HCT116 (cell line): ENCODE measurements at regions not wholly inside any gene's neighbourhood (a gene's known extent, or its start where the extent isn't known, plus 50 kb on each side); places are given as distances from the start of the nearest gene placed in this dataset.

Experiments
- ATAC-seq: fragments of 200-7000 bp; cut with Tn5 transposase; 2 replicates; pipeline ENCODE4 v1.9.1; 2020; ENCODE audit warnings: mild to moderate bottlenecking, moderate library complexity
- BruUV-seq: library from RNA; stranded (reverse); fragments of 400-500 nt; replicated peaks from 2 replicates; lab custom pipeline; 2021; lab: Mats Ljungman, UMichigan
- CTCF ChIA-PET: fragments of 300-600 bp; sonication (Branson Sonifier 250); formaldehyde crosslinking; loops from one replicate; lab custom pipeline; 2021; ENCODE audit warnings: antibody characterized with exemption; lab: Charles Lee
- POLR2A ChIA-PET: fragments of 300-600, 350-600 bp; sonication (Branson Sonifier 250); formaldehyde crosslinking; loops from one replicate; lab custom pipeline; 2021; ENCODE audit warnings: antibody characterized with exemption; lab: Charles Lee
- RAD21 ChIA-PET, 2 experiments: fragments of 300-600 bp; sonication (Branson Sonifier 250); formaldehyde crosslinking; loops; one replicate each; lab custom pipeline; 2023; ENCODE audit warnings: low total read pairs in 2 of 2; ENCODE audit not compliant: uncharacterized antibody in 2 of 2, unreplicated experiment in 2 of 2, low non-redundant PET in 1 of 2; lab: Charles Lee
- DNase-seq: peaks from one replicate; pipeline ENCODE4 v3.0.0-alpha.2; 2010; ENCODE audit warnings: low read depth, low spot score
- H2AFZ ChIP-seq: fragments of 200-600 bp; shearing (Covaris generic), sonication (generic); 2 replicates; pipeline ENCODE4 v1.6.1; 2017; ENCODE audit warnings: low read depth, mixed run types, mixed read lengths, antibody characterized with exemption, low read length; ENCODE audit not compliant: poor library complexity, severe bottlenecking
- H3K27ac ChIP-seq: 2 replicates; pipeline ENCODE4 v1.5.1; 2012; ENCODE audit warnings: low read depth, low read length
- H3K27me3 ChIP-seq: fragments of 200-600 bp; sonication (generic); 2 replicates; pipeline ENCODE4 v1.6.1; 2016; ENCODE audit warnings: mixed run types, low read length, mixed read lengths; ENCODE audit not compliant: insufficient read depth
- H3K36me3 ChIP-seq, 2 experiments: fragments of 200-500 bp in 1 of 2; fragments of 200-600 bp in 1 of 2; sonication (Bioruptor generic) in 1 of 2; sonication (generic) in 1 of 2; 2 replicates each; pipeline versions ENCODE4 v1.5.1 to v1.6.1; 2014 to 2016; ENCODE audit warnings: low read length in 2 of 2, inconsistent platforms in 1 of 2, mixed read lengths in 1 of 2, mixed run types in 1 of 2; ENCODE audit not compliant: insufficient read depth in 2 of 2, control insufficient read depth in 1 of 2
- H3K4me1 ChIP-seq, 2 experiments: fragments of 200-600 bp in 1 of 2; sonication (generic) in 1 of 2; 2 replicates each; pipeline versions ENCODE4 v1.5.1 to v1.6.1; 2012 to 2017; ENCODE audit warnings: low read length in 2 of 2, inconsistent platforms in 1 of 2, mild to moderate bottlenecking in 1 of 2, mixed read lengths in 1 of 2, mixed run types in 1 of 2, moderate library complexity in 1 of 2; ENCODE audit not compliant: insufficient read depth in 2 of 2, control insufficient read depth in 1 of 2
- H3K4me2 ChIP-seq: fragments of 200-600 bp; sonication (generic); 2 replicates; pipeline ENCODE4 v1.6.1; 2017; ENCODE audit warnings: mixed run types, low read length, mixed read lengths
- H3K4me3 ChIP-seq, 2 experiments: fragments of 200-600 bp in 1 of 2; sonication (generic) in 1 of 2; replicated peaks in 1 of 2; 2 replicates each; pipeline ENCODE4 v1.5.1; 2011 to 2016; ENCODE audit warnings: low read length in 2 of 2, control low read depth in 1 of 2, low read depth in 1 of 2, mild to moderate bottlenecking in 1 of 2, mixed read lengths in 1 of 2, mixed run types in 1 of 2
- H3K79me2 ChIP-seq: fragments of 200-600 bp; sonication (generic); 2 replicates; pipeline ENCODE4 v1.6.1; 2017; ENCODE audit warnings: mild to moderate bottlenecking, mixed run types, low read length, moderate library complexity, mixed read lengths; ENCODE audit not compliant: insufficient read depth
- H3K9ac ChIP-seq: fragments of 200-600 bp; sonication (generic); 2 replicates; pipeline ENCODE4 v1.6.1; 2016; ENCODE audit warnings: low read length, mixed read lengths
- H3K9me2 ChIP-seq: fragments of 200-600 bp; sonication (generic), shearing (Covaris generic); 2 replicates; pipeline ENCODE4 v1.6.1; 2017; ENCODE audit warnings: mixed run types, mild to moderate bottlenecking, moderate library complexity; ENCODE audit not compliant: insufficient read depth
- H3K9me3 ChIP-seq, 2 experiments: fragments of 200-500 bp in 1 of 2; fragments of 200-600 bp in 1 of 2; sonication (Bioruptor generic) in 1 of 2; sonication (generic) in 1 of 2; 2 replicates each; pipeline ENCODE4 v1.6.1; 2014 to 2017; ENCODE audit warnings: low read length in 2 of 2, mixed read lengths in 2 of 2, inconsistent platforms in 1 of 2, low read depth in 1 of 2, mild to moderate bottlenecking in 1 of 2, mixed run types in 1 of 2, moderate library complexity in 1 of 2; ENCODE audit not compliant: control insufficient read depth in 1 of 2, insufficient read depth in 1 of 2
- H4K20me1 ChIP-seq: fragments of 200-600 bp; sonication (generic), shearing (Covaris generic); 2 replicates; pipeline ENCODE4 v1.6.1; 2017; ENCODE audit warnings: mixed run types, mild to moderate bottlenecking, moderate library complexity; ENCODE audit not compliant: insufficient read depth
- CEBPB ChIP-seq: IDR thresholded peaks from 2 replicates; pipeline ENCODE4 v1.6.1; 2012; ENCODE audit warnings: low read depth
- EGR1 ChIP-seq: IDR thresholded peaks from 2 replicates; pipeline ENCODE4 v1.6.1; 2012; ENCODE audit warnings: low read depth
- ELF1 ChIP-seq: IDR thresholded peaks from 2 replicates; pipeline ENCODE4 v1.6.1; 2012; ENCODE audit warnings: low read depth, borderline replicate concordance
- EZH2phosphoT487 ChIP-seq: fragments of 200-600 bp; IDR thresholded peaks from 2 replicates; pipeline ENCODE4 v1.6.1; 2018; ENCODE audit warnings: antibody characterized with exemption, borderline replicate concordance
- FOSL1 ChIP-seq: IDR thresholded peaks from 2 replicates; pipeline ENCODE4 v1.6.1; 2012; ENCODE audit warnings: low read depth
- JUND ChIP-seq: IDR thresholded peaks from 2 replicates; pipeline ENCODE4 v1.6.1; 2012
- POLR2A ChIP-seq: IDR thresholded peaks from 2 replicates; pipeline ENCODE4 v1.7.0; 2011; ENCODE audit warnings: borderline replicate concordance; ENCODE audit not compliant: insufficient read depth, insufficient read length; ENCODE audit errors: extremely low read depth
- SIN3A ChIP-seq: IDR thresholded peaks from 2 replicates; pipeline ENCODE4 v1.6.1; 2012; ENCODE audit warnings: low read depth
- SP1 ChIP-seq: IDR thresholded peaks from 2 replicates; pipeline ENCODE4 v1.6.1; 2012; ENCODE audit warnings: low read depth
- SRF ChIP-seq: IDR thresholded peaks from 2 replicates; pipeline ENCODE4 v1.6.1; 2012; ENCODE audit warnings: low read depth
- ZNF274 ChIP-seq: fragments of 200-500 bp; sonication (Bioruptor generic); IDR thresholded peaks from 2 replicates; pipeline ENCODE4 v1.6.1; 2014; ENCODE audit warnings: mild to moderate bottlenecking, low read depth, low read length, inconsistent platforms
- intact Hi-C: fragments of 100-400 bp; cut with micrococcal nuclease; formaldehyde crosslinking; loops from 2 replicates; pipeline ENCODE4 v1.10.0; 2022
- TF ChIP-seq, protein P1 (sequence below): IDR thresholded peaks from 2 replicates; pipeline ENCODE4 v1.6.1; 2011; ENCODE audit warnings: mild to moderate bottlenecking, low read length, moderate library complexity; ENCODE audit not compliant: insufficient replicate concordance; ENCODE audit errors: extremely low read depth
- TF ChIP-seq, protein P2 (sequence below): IDR thresholded peaks from 2 replicates; pipeline ENCODE4 v1.6.1; 2012; ENCODE audit warnings: low read depth
- TF ChIP-seq, protein P3 (sequence below), 3 experiments: fragments of 200-600 bp in 1 of 3; sonication (generic) in 1 of 3; IDR thresholded peaks in 2 of 3; conservative IDR thresholded peaks in 1 of 3; 2 replicates each; pipeline ENCODE4 v1.5.1; 2012 to 2017; ENCODE audit warnings: low read depth in 2 of 3, low read length in 2 of 3, antibody characterized with exemption in 1 of 3, borderline replicate concordance in 1 of 3, control low read depth in 1 of 3, mild to moderate bottlenecking in 1 of 3, mixed read lengths in 1 of 3, mixed run types in 1 of 3, moderate library complexity in 1 of 3; ENCODE audit not compliant: insufficient read depth in 1 of 3

DNA sequence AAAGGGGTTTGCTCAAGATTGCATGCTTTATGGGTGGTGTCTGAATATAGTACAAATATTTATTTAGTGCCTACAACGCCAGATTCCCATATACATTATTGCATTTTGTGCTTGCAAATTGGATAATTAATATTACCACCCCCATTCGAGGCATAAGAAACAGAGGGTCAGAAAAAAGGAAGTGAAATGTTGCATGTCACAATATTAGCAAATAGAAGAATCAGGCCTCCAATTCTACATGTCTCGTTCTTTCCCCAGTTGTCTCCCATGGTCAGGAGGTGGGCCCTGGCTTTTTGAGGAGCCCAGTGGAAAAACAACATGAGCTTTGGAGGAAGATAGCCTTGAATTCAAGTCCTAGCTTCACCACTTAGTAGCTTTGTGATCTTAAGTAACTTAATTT lies 98.1 kb upstream of the CCDC112 start (continued):
- TF ChIP-seq, protein P1, sequence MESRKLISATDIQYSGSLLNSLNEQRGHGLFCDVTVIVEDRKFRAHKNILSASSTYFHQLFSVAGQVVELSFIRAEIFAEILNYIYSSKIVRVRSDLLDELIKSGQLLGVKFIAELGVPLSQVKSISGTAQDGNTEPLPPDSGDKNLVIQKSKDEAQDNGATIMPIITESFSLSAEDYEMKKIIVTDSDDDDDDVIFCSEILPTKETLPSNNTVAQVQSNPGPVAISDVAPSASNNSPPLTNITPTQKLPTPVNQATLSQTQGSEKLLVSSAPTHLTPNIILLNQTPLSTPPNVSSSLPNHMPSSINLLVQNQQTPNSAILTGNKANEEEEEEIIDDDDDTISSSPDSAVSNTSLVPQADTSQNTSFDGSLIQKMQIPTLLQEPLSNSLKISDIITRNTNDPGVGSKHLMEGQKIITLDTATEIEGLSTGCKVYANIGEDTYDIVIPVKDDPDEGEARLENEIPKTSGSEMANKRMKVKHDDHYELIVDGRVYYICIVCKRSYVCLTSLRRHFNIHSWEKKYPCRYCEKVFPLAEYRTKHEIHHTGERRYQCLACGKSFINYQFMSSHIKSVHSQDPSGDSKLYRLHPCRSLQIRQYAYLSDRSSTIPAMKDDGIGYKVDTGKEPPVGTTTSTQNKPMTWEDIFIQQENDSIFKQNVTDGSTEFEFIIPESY = no peak
- TF ChIP-seq ELF1 = no peak
- TF ChIP-seq SRF = no peak
- no peak for TF ChIP-seq ZNF274

DNA sequence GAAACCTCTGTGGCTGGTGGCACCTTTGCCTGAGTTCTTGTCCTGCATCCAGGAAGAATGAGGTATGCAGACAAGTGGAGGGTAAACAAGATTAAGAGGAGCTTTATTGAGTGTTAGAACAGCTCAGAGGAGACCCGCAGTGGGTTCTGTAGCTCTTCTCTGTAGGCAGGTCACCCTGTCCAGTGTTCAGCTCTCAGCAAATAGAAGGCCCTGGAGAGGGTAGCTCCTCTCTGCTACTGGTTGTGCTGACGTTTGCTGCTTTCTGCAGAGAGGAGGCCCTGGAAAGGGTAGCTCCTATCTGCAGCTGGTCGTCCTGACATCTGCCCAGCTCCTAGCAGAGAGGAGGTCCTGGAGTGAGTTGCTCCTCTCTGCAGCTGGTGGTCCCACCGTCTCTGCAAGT lies 96.8 kb upstream of the CCDC112 start:
- Histone ChIP-seq H4K20me1 (no peaks in the 10 kb centered on the region), H3K4me2 (no peak overlapping the region), H3K27me3 (no peaks in the 10 kb centered on the region), H2AFZ (no peak overlapping the region), H3K9me3 (no peaks in the 10 kb centered on the region; a peak in 1 of 4 replicates), H3K4me3 (no peak overlapping the region), H3K27ac (no peak overlapping the region), H3K36me3 (no peaks in the 10 kb centered on the region), H3K9ac (no peak overlapping the region), H3K4me1 (peaks cover 0 to 16% of the 10 kb centered on the region in 2 experiments; a peak in 2 of 4 replicates), H3K9me2 (no peaks in the 10 kb centered on the region), H3K79me2 (no peaks in the 10 kb centered on the region)
- ATAC-seq (no peak), DNase-seq (no peak)
- RAD21 ChIA-PET = no interaction called here
- POLR2A ChIA-PET = no interaction called here
- no peak for TF ChIP-seq ZNF274
- no peak for TF ChIP-seq JUND
- TF ChIP-seq EGR1 = no peak
- TF ChIP-seq, protein P2, sequence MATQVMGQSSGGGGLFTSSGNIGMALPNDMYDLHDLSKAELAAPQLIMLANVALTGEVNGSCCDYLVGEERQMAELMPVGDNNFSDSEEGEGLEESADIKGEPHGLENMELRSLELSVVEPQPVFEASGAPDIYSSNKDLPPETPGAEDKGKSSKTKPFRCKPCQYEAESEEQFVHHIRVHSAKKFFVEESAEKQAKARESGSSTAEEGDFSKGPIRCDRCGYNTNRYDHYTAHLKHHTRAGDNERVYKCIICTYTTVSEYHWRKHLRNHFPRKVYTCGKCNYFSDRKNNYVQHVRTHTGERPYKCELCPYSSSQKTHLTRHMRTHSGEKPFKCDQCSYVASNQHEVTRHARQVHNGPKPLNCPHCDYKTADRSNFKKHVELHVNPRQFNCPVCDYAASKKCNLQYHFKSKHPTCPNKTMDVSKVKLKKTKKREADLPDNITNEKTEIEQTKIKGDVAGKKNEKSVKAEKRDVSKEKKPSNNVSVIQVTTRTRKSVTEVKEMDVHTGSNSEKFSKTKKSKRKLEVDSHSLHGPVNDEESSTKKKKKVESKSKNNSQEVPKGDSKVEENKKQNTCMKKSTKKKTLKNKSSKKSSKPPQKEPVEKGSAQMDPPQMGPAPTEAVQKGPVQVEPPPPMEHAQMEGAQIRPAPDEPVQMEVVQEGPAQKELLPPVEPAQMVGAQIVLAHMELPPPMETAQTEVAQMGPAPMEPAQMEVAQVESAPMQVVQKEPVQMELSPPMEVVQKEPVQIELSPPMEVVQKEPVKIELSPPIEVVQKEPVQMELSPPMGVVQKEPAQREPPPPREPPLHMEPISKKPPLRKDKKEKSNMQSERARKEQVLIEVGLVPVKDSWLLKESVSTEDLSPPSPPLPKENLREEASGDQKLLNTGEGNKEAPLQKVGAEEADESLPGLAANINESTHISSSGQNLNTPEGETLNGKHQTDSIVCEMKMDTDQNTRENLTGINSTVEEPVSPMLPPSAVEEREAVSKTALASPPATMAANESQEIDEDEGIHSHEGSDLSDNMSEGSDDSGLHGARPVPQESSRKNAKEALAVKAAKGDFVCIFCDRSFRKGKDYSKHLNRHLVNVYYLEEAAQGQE = no peak
- TF ChIP-seq SP1 = no peak
- no peak for TF ChIP-seq SRF
- TF ChIP-seq SIN3A = no peak
- TF ChIP-seq, protein P3, sequence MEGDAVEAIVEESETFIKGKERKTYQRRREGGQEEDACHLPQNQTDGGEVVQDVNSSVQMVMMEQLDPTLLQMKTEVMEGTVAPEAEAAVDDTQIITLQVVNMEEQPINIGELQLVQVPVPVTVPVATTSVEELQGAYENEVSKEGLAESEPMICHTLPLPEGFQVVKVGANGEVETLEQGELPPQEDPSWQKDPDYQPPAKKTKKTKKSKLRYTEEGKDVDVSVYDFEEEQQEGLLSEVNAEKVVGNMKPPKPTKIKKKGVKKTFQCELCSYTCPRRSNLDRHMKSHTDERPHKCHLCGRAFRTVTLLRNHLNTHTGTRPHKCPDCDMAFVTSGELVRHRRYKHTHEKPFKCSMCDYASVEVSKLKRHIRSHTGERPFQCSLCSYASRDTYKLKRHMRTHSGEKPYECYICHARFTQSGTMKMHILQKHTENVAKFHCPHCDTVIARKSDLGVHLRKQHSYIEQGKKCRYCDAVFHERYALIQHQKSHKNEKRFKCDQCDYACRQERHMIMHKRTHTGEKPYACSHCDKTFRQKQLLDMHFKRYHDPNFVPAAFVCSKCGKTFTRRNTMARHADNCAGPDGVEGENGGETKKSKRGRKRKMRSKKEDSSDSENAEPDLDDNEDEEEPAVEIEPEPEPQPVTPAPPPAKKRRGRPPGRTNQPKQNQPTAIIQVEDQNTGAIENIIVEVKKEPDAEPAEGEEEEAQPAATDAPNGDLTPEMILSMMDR (IDR thresholded peaks at IDR 0.05 in 2 of 3, conservative IDR thresholded peaks at IDR 0.05 in 1 of 3; ENCODE audit: borderline replicate concordance in 1 of 3, insufficient read depth in 1 of 3, low read depth in 2 of 3, low read length in 2 of 3) = no peak
- no peak for TF ChIP-seq CEBPB
- no peak for TF ChIP-seq POLR2A
- TF ChIP-seq ELF1 = no peak
- no peak for TF ChIP-seq EZH2phosphoT487
- no peak for TF ChIP-seq FOSL1
- intact Hi-C loops = no loop called here
- no TSS peak for BruUV-seq
- CTCF ChIA-PET = no interaction called here
